Left lung (tissue), 4 donors: ENCODE measurements at regions not wholly inside any gene's neighbourhood (a gene's known extent, or its start where the extent isn't known, plus 50 kb on each side); places are given as distances from the start of the nearest gene placed in this dataset.

Source experiments
- ATAC-seq: fragments of 200-7000 bp; cut with Tn5 transposase; one replicate; pipeline ENCODE4 v1.9.1; 2020; ENCODE audit warnings: moderate library complexity
- DNase-seq, 4 donors: peaks; one replicate each; pipeline ENCODE4 v3.0.0-alpha.2; 2013 to 2020
- H3K27ac ChIP-seq, 2 donors: fragments of 200-600 bp; sonication (generic) in 1 of 2; one replicate each; pipeline versions ENCODE4 v1.5.0 to v1.8.0; 2020 to 2021
- H3K27me3 ChIP-seq, 2 donors: fragments of 200-600 bp; sonication (generic) in 1 of 2; one replicate each; pipeline versions ENCODE4 v1.5.0 to v1.8.0; 2020 to 2021
- H3K36me3 ChIP-seq, 2 donors: fragments of 200-600 bp; sonication (generic) in 1 of 2; one replicate each; pipeline versions ENCODE4 v1.5.0 to v1.8.0; 2020 to 2021
- H3K4me1 ChIP-seq, 2 donors: fragments of 200-600 bp; one replicate each; pipeline ENCODE4 v1.8.0; 2021
- H3K4me3 ChIP-seq, 2 donors: fragments of 200-600 bp; sonication (generic) in 1 of 2; one replicate each; pipeline versions ENCODE4 v1.5.0 to v1.8.0; 2020 to 2021; ENCODE audit warnings: mild to moderate bottlenecking in 1 of 2
- H3K9me3 ChIP-seq, 2 donors: fragments of 200-600 bp; sonication (generic) in 1 of 2; one replicate each; pipeline versions ENCODE4 v1.5.0 to v1.8.0; 2020 to 2021
- intact Hi-C, 2 donors: fragments of 100-400 bp; cut with DNase I; formaldehyde crosslinking; loops; one replicate each; pipeline versions ENCODE4 v1.11.2 to v1.14.2; 2022
- TF ChIP-seq, protein P1 (sequence below), 2 donors: fragments of 200-600 bp; sonication (generic) in 1 of 2; IDR thresholded peaks; one replicate each; pipeline versions ENCODE4 v1.5.0 to v1.8.0; 2021; ENCODE audit warnings: antibody characterized with exemption in 2 of 2
- donor health status: DM: no; HTN: yes; CAD: no.
- donor health status: DM: no; HTN: no; CAD: no.

DNA sequence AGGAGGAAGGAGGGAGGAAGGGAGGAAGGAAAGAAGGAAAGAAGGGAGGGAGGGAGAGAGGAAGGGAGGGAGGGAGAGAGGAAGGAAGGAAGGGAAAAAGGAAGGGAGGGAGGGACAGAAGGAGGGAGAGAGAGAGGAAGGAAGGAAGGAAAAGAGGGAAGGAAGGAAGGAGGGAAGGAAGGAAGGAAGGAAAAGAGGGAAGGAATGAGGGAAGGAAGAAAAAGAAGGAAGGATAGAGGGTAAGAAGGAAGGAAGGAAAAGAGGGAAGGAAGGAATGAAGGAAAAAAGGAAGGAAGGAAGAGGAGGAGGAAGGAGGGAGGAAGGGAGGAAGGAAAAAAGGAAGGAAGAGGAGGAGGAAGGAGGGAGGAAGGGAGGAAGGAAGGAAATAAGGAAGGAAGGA lies 796.8 kb downstream of the ARAP2 start:
- no peak overlapping the region for H3K27ac ChIP-seq
- no peaks in the 10 kb centered on the region for H3K36me3 ChIP-seq
- H3K9me3 ChIP-seq: peaks cover 0 to 36% of the 10 kb centered on the region in 2 donors
- H3K27me3 ChIP-seq: no peaks in the 10 kb centered on the region
- intact Hi-C loops: no loop called here
- H3K4me3 ChIP-seq: no peak overlapping the region
- ATAC-seq (no peak), DNase-seq (no peak)
- H3K4me1 ChIP-seq: no peaks in the 10 kb centered on the region
- TF ChIP-seq, protein P1, sequence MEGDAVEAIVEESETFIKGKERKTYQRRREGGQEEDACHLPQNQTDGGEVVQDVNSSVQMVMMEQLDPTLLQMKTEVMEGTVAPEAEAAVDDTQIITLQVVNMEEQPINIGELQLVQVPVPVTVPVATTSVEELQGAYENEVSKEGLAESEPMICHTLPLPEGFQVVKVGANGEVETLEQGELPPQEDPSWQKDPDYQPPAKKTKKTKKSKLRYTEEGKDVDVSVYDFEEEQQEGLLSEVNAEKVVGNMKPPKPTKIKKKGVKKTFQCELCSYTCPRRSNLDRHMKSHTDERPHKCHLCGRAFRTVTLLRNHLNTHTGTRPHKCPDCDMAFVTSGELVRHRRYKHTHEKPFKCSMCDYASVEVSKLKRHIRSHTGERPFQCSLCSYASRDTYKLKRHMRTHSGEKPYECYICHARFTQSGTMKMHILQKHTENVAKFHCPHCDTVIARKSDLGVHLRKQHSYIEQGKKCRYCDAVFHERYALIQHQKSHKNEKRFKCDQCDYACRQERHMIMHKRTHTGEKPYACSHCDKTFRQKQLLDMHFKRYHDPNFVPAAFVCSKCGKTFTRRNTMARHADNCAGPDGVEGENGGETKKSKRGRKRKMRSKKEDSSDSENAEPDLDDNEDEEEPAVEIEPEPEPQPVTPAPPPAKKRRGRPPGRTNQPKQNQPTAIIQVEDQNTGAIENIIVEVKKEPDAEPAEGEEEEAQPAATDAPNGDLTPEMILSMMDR (IDR thresholded peaks at IDR 0.05): no peak

DNA sequence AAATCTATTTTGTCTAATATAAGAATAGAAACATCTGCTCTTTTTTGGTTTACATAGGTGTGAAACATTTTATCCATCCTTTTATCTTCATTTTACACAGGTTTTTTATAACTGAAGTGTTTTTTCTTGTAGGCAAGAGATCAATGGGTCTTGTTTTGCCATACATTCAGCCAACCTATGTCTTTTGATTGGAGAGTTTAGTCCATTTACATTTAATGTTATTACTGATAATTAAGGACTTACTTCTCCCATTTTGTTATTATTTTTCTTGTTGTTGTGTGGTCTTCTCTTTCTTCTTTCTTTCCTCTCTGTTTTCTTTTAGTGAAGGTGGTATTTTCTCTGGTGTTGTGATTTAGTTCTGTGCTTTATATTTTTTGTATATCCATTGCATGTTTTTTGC lies 785.3 kb downstream of the ARAP2 start:
- Histone ChIP-seq H3K36me3 (no peaks in the 10 kb centered on the region), H3K27ac (no peak overlapping the region), H3K9me3 (peaks cover 0 to 10% of the 10 kb centered on the region in 2 donors), H3K4me3 (no peak overlapping the region), H3K4me1 (no peaks in the 10 kb centered on the region), H3K27me3 (no peaks in the 10 kb centered on the region)
- ATAC-seq (no peak), DNase-seq (no peak)
- TF ChIP-seq, protein P1 (IDR thresholded peaks at IDR 0.05): no peak
- intact Hi-C loops: no loop called here

DNA sequence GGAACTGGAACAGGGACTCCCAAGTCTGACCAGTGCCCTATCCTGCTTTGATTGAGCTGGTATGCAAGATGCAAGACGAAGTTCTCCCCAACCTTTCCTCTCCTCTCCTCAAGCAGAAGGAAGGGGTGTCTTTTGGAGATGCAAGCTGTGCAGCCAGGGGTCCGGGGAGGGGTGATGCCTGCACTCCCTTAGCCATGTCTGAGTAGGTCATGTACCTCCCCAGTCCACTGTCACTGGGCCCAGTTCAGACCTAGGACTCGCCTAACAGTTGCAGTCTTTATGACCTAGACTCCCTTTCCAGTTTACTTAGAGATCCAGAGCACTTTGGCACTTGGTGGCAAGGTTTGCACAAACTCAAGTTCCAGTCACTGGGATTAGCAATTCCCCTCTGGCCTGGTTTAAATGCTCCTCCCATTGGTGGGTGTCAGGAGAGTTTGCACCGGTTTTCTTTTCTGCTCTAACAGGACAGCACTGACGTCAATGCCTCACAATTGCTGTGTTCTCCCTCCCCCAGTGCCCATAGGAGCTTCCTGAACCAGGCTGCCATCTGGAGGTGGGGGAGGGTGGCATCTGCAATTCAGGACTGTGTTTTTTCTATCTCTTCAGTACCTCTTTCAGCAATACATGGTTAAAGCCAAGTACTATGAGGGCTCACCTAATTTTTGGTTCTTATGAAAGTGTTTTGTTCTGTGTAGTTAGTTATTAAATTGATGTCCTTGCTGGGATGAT lies 782.2 kb downstream of the ARAP2 start:
- Histone ChIP-seq H3K27me3 (no peaks in the 10 kb centered on the region), H3K4me3 (no peak overlapping the region), H3K27ac (no peak overlapping the region), H3K36me3 (no peaks in the 10 kb centered on the region), H3K9me3 (peaks cover 0 to 10% of the 10 kb centered on the region in 2 donors), H3K4me1 (no peaks in the 10 kb centered on the region)
- TF ChIP-seq, protein P1 (IDR thresholded peaks at IDR 0.05): no peak
- DNase-seq: no peak
- intact Hi-C loops: no loop called here
- ATAC-seq: no peak

DNA sequence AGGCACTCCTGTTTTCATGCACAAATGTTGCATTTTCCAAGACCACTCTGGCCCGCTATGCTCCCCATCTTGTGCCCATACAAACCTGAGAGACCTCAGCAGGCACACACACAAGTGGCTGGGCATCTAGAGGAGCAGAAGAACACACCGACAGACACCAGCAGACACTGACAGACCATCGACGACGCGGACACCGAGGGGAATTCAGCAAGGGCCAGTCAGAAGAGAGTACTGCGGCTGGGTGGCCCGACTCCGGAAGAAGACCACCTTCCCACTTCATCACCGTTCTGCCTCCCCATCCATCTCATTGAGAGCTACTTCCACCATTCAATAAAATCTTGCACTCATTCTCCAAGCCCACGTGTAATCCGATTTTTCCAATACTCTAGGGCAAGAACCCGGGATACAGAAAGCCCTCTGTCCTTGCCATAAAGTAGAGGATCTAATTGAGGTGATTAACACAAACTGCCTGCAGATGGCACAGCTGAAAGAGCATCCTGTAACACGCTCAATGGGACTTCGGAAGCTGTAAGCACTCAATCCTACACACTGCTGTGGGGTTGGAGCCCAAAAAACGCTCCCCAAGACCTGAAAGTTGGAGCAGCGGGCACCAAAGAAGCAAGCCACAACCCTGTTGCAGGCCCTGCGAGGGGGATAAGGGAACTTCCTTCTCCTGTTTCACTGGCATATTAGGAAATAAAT lies 780.9 kb downstream of the ARAP2 start:
- intact Hi-C loops: no loop called here
- TF ChIP-seq, protein P1 (IDR thresholded peaks at IDR 0.05): no peak
- Histone ChIP-seq H3K4me3 (no peak overlapping the region), H3K27me3 (no peaks in the 10 kb centered on the region), H3K36me3 (no peaks in the 10 kb centered on the region), H3K27ac (no peak overlapping the region), H3K9me3 (peaks cover 0 to 9% of the 10 kb centered on the region in 2 donors), H3K4me1 (no peaks in the 10 kb centered on the region)
- DNase-seq (peak in 1 of 4 donors; percentile 39), ATAC-seq (no peak)

DNA sequence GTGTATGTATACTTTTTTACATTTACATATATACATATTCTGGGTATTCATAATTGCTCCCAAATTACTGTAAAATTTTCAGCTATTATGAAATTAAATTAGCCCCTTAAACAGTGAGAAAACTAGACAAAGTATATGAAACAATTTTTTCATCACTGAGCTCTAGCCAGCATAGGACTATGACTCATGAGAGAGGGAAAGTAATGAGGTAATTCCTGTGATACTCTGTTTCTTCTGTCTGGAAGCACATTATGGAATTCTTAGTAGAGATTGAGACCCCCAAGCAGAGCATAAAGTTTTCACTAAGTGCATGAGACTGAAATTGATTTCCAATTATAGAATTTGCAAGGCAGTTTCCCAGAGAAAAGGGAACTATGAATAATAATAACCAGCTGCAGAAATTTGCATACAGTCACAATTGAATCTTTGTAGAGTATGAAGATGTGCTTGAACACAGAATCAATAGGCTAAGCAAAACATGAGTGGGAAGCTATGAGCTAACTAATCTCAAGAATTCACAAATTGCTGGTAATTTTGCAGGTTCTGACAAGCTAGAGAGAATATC lies 779.3 kb downstream of the ARAP2 start:
- no peak for DNase-seq
- Histone ChIP-seq H3K36me3 (no peaks in the 10 kb centered on the region), H3K9me3 (no peaks in the 10 kb centered on the region), H3K27ac (no peak overlapping the region), H3K4me3 (no peak overlapping the region), H3K27me3 (no peaks in the 10 kb centered on the region), H3K4me1 (no peaks in the 10 kb centered on the region)
- ATAC-seq: no peak
- intact Hi-C loops: no loop called here
- TF ChIP-seq, protein P1 (IDR thresholded peaks at IDR 0.05): no peak
